GM19025 (cell line): ENCODE measurements at regions not wholly inside any gene's neighbourhood (a gene's known extent, or its start where the extent isn't known, plus 50 kb on each side); places are given as distances from the start of the nearest gene placed in this dataset.
"Not testable (repeated sequence)": the region's sequence is repeated elsewhere in the genome, so short reads cannot be mapped to it uniquely, and the experiment has no call there.

Experiments
- ATAC-seq: cut with Tn5 transposase; IDR thresholded peaks from one replicate; pipeline ENCODE4 v1.9.1; 2021; ENCODE audit warnings: mild to moderate bottlenecking, low read depth, moderate library complexity; ENCODE audit not compliant: unreplicated experiment

- ATAC-seq, result no peak
Measured at GRCh38 chr1:72371259-72372035, 89.1 kb upstream of the NEGR1 start.

GRCh38 chr1:72370836-72371235, 88.5 kb upstream of the NEGR1 start:
- not testable (repeated sequence) for ATAC-seq

GRCh38 chr1:72369069-72369757, 86.9 kb upstream of the NEGR1 start:
- ATAC-seq, result no peak

- ATAC-seq, result no peak
Measured at GRCh38 chr1:72366466-72366865, 84.1 kb upstream of the NEGR1 start.

GRCh38 chr1:72365693-72366092, 83.4 kb upstream of the NEGR1 start:
- no peak for ATAC-seq

- no peak for ATAC-seq
Measured at GRCh38 chr1:72362538-72362937, 80.2 kb upstream of the NEGR1 start.

- no peak for ATAC-seq
Measured at GRCh38 chr1:72357411-72357810, 75.1 kb upstream of the NEGR1 start.

GRCh38 chr1:72355899-72356298, 73.6 kb upstream of the NEGR1 start:
- ATAC-seq, result no peak

- no peak for ATAC-seq
Measured at GRCh38 chr1:72341661-72342060, 59.3 kb upstream of the NEGR1 start.

GRCh38 chr1:72336776-72337175, 54.4 kb upstream of the NEGR1 start:
- ATAC-seq, result no peak
